Thyroid gland (tissue), 4 donors: ENCODE measurements at regions not wholly inside any gene's neighbourhood (a gene's known extent, or its start where the extent isn't known, plus 50 kb on each side); places are given as distances from the start of the nearest gene placed in this dataset.
"Not testable (repeated sequence)": the region's sequence is repeated elsewhere in the genome, so short reads cannot be mapped to it uniquely, and the experiment has no call there.

ENCODE experiments used
- DNase-seq, 2 donors: peaks; one replicate each; pipeline ENCODE4 v3.0.0-alpha.2; 2019
- H3K27ac ChIP-seq, 3 donors: fragments of 200-600 bp; sonication (generic); 1 replicate in 2 of 3; 2 replicates in 1 of 3; pipeline ENCODE4 v1.5.1; 2016 to 2019; ENCODE audit warnings: mild to moderate bottlenecking in 1 of 3, moderate library complexity in 1 of 3
- H3K27me3 ChIP-seq: fragments of 200-600 bp; sonication (generic); one replicate; pipeline ENCODE4 v1.5.1; 2019
- H3K36me3 ChIP-seq, 2 donors: fragments of 200-600 bp; sonication (generic); one replicate each; pipeline ENCODE4 v1.5.1; 2016 to 2019
- H3K4me1 ChIP-seq, 2 donors: fragments of 200-600 bp; sonication (generic); one replicate each; pipeline ENCODE4 v1.5.1; 2017 to 2019
- H3K4me3 ChIP-seq, 3 donors: fragments of 200-600 bp; sonication (generic); replicated peaks in 1 of 3; 1 replicate in 2 of 3; 2 replicates in 1 of 3; pipeline ENCODE4 v1.5.1; 2016; ENCODE audit warnings: mild to moderate bottlenecking in 1 of 3
- H3K9me3 ChIP-seq: fragments of 200-600 bp; sonication (generic); one replicate; pipeline ENCODE4 v1.5.1; 2017
- CTCF ChIP-seq, 6 experiments: fragments of 200-600 bp in 3 of 6; fragments of 450-650 bp in 3 of 6; sonication (generic) in 3 of 6; IDR thresholded peaks; one replicate each; pipeline ENCODE4 v1.5.1; 2016 to 2019; ENCODE audit warnings: antibody characterized with exemption in 6 of 6, mild to moderate bottlenecking in 2 of 6, inconsistent platforms in 1 of 6, moderate library complexity in 1 of 6
- POLR2A ChIP-seq, 2 donors: fragments of 450-650 bp; IDR thresholded peaks; one replicate each; pipeline ENCODE4 v1.6.1; 2017; ENCODE audit warnings: antibody characterized with exemption in 2 of 2, mild to moderate bottlenecking in 2 of 2, moderate library complexity in 1 of 2
- WGBS, 2 donors: methylation state at CpG; one replicate each; pipeline ENCODE4 v1.1.5; 2017; 5-methylcytosine and 5-hydroxymethylcytosine counted together
- intact Hi-C: fragments of 100-400 bp; cut with DNase I; formaldehyde crosslinking; loops from one replicate; pipeline ENCODE4 v1.15.1; 2023

GRCh38 chr13:33561627-33562026 is 256.3 kb upstream of the RFC3 start:
- Histone ChIP-seq H3K27ac (no peak overlapping the region), H3K4me1 (no peaks in the 10 kb centered on the region), H3K36me3 (no peaks in the 10 kb centered on the region), H3K9me3 (no peaks in the 10 kb centered on the region), H3K4me3 (no peak overlapping the region), H3K27me3 (no peaks in the 10 kb centered on the region)
- intact Hi-C loops = no loop called here
- DNase-seq = no peak
- TF ChIP-seq POLR2A (IDR thresholded peaks at IDR 0.05) = no peak
- no peak for TF ChIP-seq CTCF (IDR thresholded peaks at IDR 0.05)
- 86 to 91% methylated on average over 2 of the region's 2 CpGs for WGBS, 2 donors

GRCh38 chr13:33571618-33572017 is 246.3 kb upstream of the RFC3 start:
- H3K9me3 ChIP-seq = no peaks in the 10 kb centered on the region
- no peaks in the 10 kb centered on the region for H3K27me3 ChIP-seq
- TF ChIP-seq CTCF (IDR thresholded peaks at IDR 0.05) (no peak), POLR2A (IDR thresholded peaks at IDR 0.05) (no peak)
- H3K4me3 ChIP-seq = no peak overlapping the region
- DNase-seq = no peak
- H3K36me3 ChIP-seq = no peaks in the 10 kb centered on the region
- intact Hi-C loops = no loop called here
- WGBS, 2 donors = 100% methylated on average over 1 of the region's 1 CpG
- no peaks in the 10 kb centered on the region for H3K4me1 ChIP-seq
- no peak overlapping the region for H3K27ac ChIP-seq

- H3K27ac ChIP-seq, H3K4me3 ChIP-seq, H3K4me1 ChIP-seq, H3K9me3 ChIP-seq, H3K36me3 ChIP-seq, DNase-seq, intact Hi-C loops, H3K27me3 ChIP-seq: not testable (repeated sequence)
- 74 to 79% methylated on average over 2 of the region's 2 CpGs for WGBS, 2 donors
These were observed 245.6 kb upstream of the RFC3 start for GRCh38 chr13:33572322-33572721.

- TF ChIP-seq POLR2A (IDR thresholded peaks at IDR 0.05) (no peak), CTCF (IDR thresholded peaks at IDR 0.05) (no peak)
- Histone ChIP-seq H3K4me1 (no peaks in the 10 kb centered on the region), H3K27me3 (no peaks in the 10 kb centered on the region), H3K36me3 (no peaks in the 10 kb centered on the region), H3K4me3 (no peak overlapping the region), H3K9me3 (no peaks in the 10 kb centered on the region), H3K27ac (no peak overlapping the region)
- intact Hi-C loops = no loop called here
- no peak for DNase-seq
- WGBS, 2 donors = 92 to 100% methylated on average over 1 of the region's 1 CpG
These were observed 242.6 kb upstream of the RFC3 start for GRCh38 chr13:33575378-33575777.

- Histone ChIP-seq H3K4me1 (no peaks in the 10 kb centered on the region), H3K4me3 (no peak overlapping the region), H3K27me3 (no peaks in the 10 kb centered on the region), H3K27ac (no peak overlapping the region), H3K36me3 (no peaks in the 10 kb centered on the region), H3K9me3 (no peaks in the 10 kb centered on the region)
- TF ChIP-seq POLR2A (IDR thresholded peaks at IDR 0.05) (no peak), CTCF (IDR thresholded peaks at IDR 0.05) (no peak)
- WGBS, 2 donors = 65 to 71% methylated on average over 2 of the region's 2 CpGs
- no peak for DNase-seq
- intact Hi-C loops = no loop called here
These were observed 240.9 kb upstream of the RFC3 start for GRCh38 chr13:33577007-33577406.

- no peak for TF ChIP-seq POLR2A (IDR thresholded peaks at IDR 0.05)
- no peak for TF ChIP-seq CTCF (IDR thresholded peaks at IDR 0.05)
- no peak for DNase-seq
- intact Hi-C loops = no loop called here
- Histone ChIP-seq H3K9me3 (no peaks in the 10 kb centered on the region), H3K36me3 (no peaks in the 10 kb centered on the region), H3K4me3 (no peak overlapping the region), H3K27me3 (no peaks in the 10 kb centered on the region), H3K27ac (no peak overlapping the region), H3K4me1 (no peaks in the 10 kb centered on the region)
- 56 to 86% methylated on average over 2 of the region's 2 CpGs for WGBS, 2 donors
These were observed 239.2 kb upstream of the RFC3 start for GRCh38 chr13:33578786-33579185.
